ENCODE measurements at regions not wholly inside any gene's neighbourhood (a gene's known extent, or its start where the extent isn't known, plus 50 kb on each side); places are given as distances from the start of the nearest gene placed in this dataset.
"Not testable (repeated sequence)": the region's sequence is repeated elsewhere in the genome, so short reads cannot be mapped to it uniquely, and the experiment has no call there.

GRCh38 chr4:31750581-31750980 is 1030.4 kb downstream of the PCDH7 start:
- H2AFZ ChIP-seq (ENCODE audit: low read length); H4K5ac ChIP-seq (ENCODE audit: insufficient read length, low read depth, low read length); DNase-seq (ENCODE audit: low read depth in 1 of 2, low spot score in 2 of 2); H3K9ac ChIP-seq (replicated peaks in 1 of 4; ENCODE audit: extremely low read depth in 1 of 4, low read depth in 3 of 4, low read length in 3 of 4); H3K79me1 ChIP-seq (ENCODE audit: low read depth, low read length); H3K14ac ChIP-seq (ENCODE audit: insufficient read length); H4K91ac ChIP-seq (replicated peaks; ENCODE audit: insufficient read length, low read length); H2AK5ac ChIP-seq (ENCODE audit: low read depth, low read length); H2BK20ac ChIP-seq (ENCODE audit: low read length); H2BK15ac ChIP-seq (ENCODE audit: low read length); H2BK120ac ChIP-seq (replicated peaks; ENCODE audit: low read depth, low read length); H3K4me3 ChIP-seq (ENCODE audit: extremely low read depth in 1 of 4, insufficient read depth in 2 of 4, low read depth in 3 of 4, low read length in 4 of 4); H3K36me3 ChIP-seq (ENCODE audit: control insufficient read depth in 2 of 4, insufficient read depth in 4 of 4, low read length in 3 of 4); H3K23me2 ChIP-seq (ENCODE audit: low read depth, low read length); H3K18ac ChIP-seq (ENCODE audit: extremely low read depth, low read length); CTCF ChIA-PET (ENCODE audit: partially characterized antibody); FAIRE-seq; H3K4me1 ChIP-seq (replicated peaks in 1 of 4; ENCODE audit: control insufficient read depth in 3 of 4, insufficient read depth in 4 of 4, low read length in 3 of 4); POLR2A ChIA-PET (ENCODE audit: partially characterized antibody); H3K27ac ChIP-seq (ENCODE audit: low read depth, low read length); H3K79me2 ChIP-seq (ENCODE audit: control insufficient read depth in 1 of 2, insufficient read depth in 2 of 2, low read length in 2 of 2); H3K9me3 ChIP-seq (ENCODE audit: insufficient read depth in 2 of 2, low read depth in 1 of 2, low read length in 1 of 2); H3K4me2 ChIP-seq (ENCODE audit: insufficient read depth in 1 of 2, low read depth in 2 of 2, low read length in 2 of 2); H3K23ac ChIP-seq (ENCODE audit: insufficient read length); H4K20me1 ChIP-seq (replicated peaks in 1 of 2; ENCODE audit: control insufficient read depth in 1 of 2, insufficient read depth in 2 of 2, low read length in 2 of 2); H4K8ac ChIP-seq (ENCODE audit: extremely low read depth, insufficient read depth, low read length); H2BK12ac ChIP-seq (ENCODE audit: low read depth, low read length); H3K27me3 ChIP-seq (replicated peaks in 1 of 4; ENCODE audit: control insufficient read depth in 3 of 4, extremely low read depth in 1 of 4, insufficient read depth in 3 of 4, low read length in 3 of 4); H2BK5ac ChIP-seq (ENCODE audit: low read depth, low read length); H3K56ac ChIP-seq (replicated peaks; ENCODE audit: insufficient read length, low read depth, low read length); H3K4ac ChIP-seq (replicated peaks; ENCODE audit: insufficient read length, low read depth, low read length): not testable (repeated sequence)
- WGBS, 2 experiments (ENCODE audit: extremely low coverage in 1 of 2, insufficient coverage in 1 of 2, insufficient read length in 1 of 2, insufficient replicate concordance in 2 of 2, low coverage in 1 of 2, low lambda C conversion rate in 2 of 2, missing lambda C conversion rate in 1 of 2), result 83% methylated on average over 2 of the region's 2 CpGs; no CpG with 5 or more reads in 1 of the 2 experiments
